ENCODE measurements at regions not wholly inside any gene's neighbourhood (a gene's known extent, or its start where the extent isn't known, plus 50 kb on each side); places are given as distances from the start of the nearest gene placed in this dataset.

- TF ChIP-seq CTCF (IDR thresholded peaks at IDR 0.05; ENCODE audit: low read depth, low read length, missing input control): no peak
- no peak for TF ChIP-seq GABPA (IDR thresholded peaks at IDR 0.05 in 1 of 2, conservative IDR thresholded peaks at IDR 0.05 in 1 of 2)
- TF ChIP-seq FOXA1 (IDR thresholded peaks at IDR 0.05): no peak
Observed at GRCh38 chr4:151534195-151534594, 125.2 kb downstream of the FHIP1A start.
